ENCODE measurements at regions not wholly inside any gene's neighbourhood (a gene's known extent, or its start where the extent isn't known, plus 50 kb on each side); places are given as distances from the start of the nearest gene placed in this dataset.
"Not testable (repeated sequence)": the region's sequence is repeated elsewhere in the genome, so short reads cannot be mapped to it uniquely, and the experiment has no call there.

DNA sequence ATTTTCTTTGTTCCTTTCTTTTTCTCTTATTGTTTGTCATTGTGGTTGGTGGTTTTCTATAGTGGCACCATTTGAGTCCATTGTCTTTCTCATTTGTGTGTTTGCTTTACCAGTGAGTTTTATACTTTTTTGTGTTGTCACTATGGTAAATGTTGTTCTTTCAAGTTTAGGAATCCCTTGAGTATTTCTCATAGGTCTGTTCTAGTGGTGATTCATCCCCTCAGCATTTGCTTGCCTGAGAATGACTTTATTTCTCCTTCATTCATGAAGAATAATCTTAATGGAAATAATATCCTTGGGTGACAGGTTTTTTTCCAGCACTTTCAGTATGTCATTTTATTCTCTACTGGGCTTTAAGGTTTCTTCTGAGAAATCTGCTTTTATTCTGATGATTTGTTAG, 209.2 kb upstream of the ASCC3 start:
- peaks cover 5% of the 10 kb centered on the region for H3K9me3 ChIP-seq (ENCODE audit: insufficient read depth, low read depth, low read length)
- no peak for DNase-seq
- no peaks in the 10 kb centered on the region for H3K27me3 ChIP-seq (ENCODE audit: insufficient read depth, low read length)
- no peaks in the 10 kb centered on the region for H3K36me3 ChIP-seq (ENCODE audit: control insufficient read depth in 1 of 2, insufficient read depth in 2 of 2, low read length in 2 of 2)
- H2BK12ac ChIP-seq (ENCODE audit: low read length) = no peak overlapping the region
- H3K4me1 ChIP-seq (ENCODE audit: control insufficient read depth in 1 of 2, insufficient read depth in 2 of 2, low read length in 2 of 2) = no peaks in the 10 kb centered on the region
- no peak overlapping the region for H3K4me2 ChIP-seq (ENCODE audit: low read length)
- no peak overlapping the region for H2AFZ ChIP-seq (ENCODE audit: insufficient read depth, low read length, poor library complexity)
- H3K14ac ChIP-seq (ENCODE audit: low read length) = no peak overlapping the region
- no peak overlapping the region for H3K9ac ChIP-seq (ENCODE audit: low read length)
- no peak overlapping the region for H2AK5ac ChIP-seq (ENCODE audit: low read length)
- no peak overlapping the region for H4K91ac ChIP-seq (ENCODE audit: low read depth, low read length)
- H3K27ac ChIP-seq (ENCODE audit: low read depth, low read length) = no peak overlapping the region
- H3K4me3 ChIP-seq (ENCODE audit: low read depth, low read length) = no peak overlapping the region
- H4K8ac ChIP-seq (ENCODE audit: low read depth, low read length) = no peak overlapping the region
- H3K18ac ChIP-seq (ENCODE audit: low read length) = no peak overlapping the region
- no peaks in the 10 kb centered on the region for H3K79me2 ChIP-seq (ENCODE audit: control insufficient read depth, insufficient read depth, low read length, poor library complexity)
- H3K79me1 ChIP-seq (ENCODE audit: low read length) = no peaks in the 10 kb centered on the region
- H3K4ac ChIP-seq (ENCODE audit: low read depth, low read length) = no peak overlapping the region
- H2BK5ac ChIP-seq (ENCODE audit: low read depth, low read length, poor library complexity) = no peak overlapping the region
- no peak overlapping the region for H3K23ac ChIP-seq (ENCODE audit: low read length)
- H2BK120ac ChIP-seq (ENCODE audit: insufficient read depth, low read length, poor library complexity) = no peak overlapping the region
- no peak overlapping the region for H4K12ac ChIP-seq (ENCODE audit: low read depth, low read length)

DNA sequence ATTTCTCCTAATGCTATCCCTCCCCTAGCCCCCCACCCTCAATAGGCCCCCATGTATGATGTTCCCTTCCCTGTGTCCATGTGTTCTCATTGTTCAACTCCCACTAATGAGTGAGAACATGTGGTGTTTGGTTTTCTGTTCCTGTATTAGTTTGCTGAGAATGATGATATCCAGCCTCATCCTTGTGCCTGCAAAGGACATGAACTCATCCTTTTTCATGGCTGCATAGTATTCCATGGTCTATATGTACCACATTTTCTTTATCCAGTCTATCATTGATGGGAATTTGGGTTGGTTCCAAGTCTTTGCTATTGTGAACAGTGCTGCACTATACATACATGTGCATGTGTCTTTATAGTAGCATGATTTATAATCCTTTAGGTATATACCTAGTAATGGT, 217.5 kb upstream of the ASCC3 start:
- H3K14ac ChIP-seq (ENCODE audit: low read length); H3K36me3 ChIP-seq (ENCODE audit: control insufficient read depth in 1 of 2, insufficient read depth in 2 of 2, low read length in 2 of 2); H2BK5ac ChIP-seq (ENCODE audit: low read depth, low read length, poor library complexity); H3K9ac ChIP-seq (ENCODE audit: low read length); H3K27ac ChIP-seq (ENCODE audit: low read depth, low read length); H2BK12ac ChIP-seq (ENCODE audit: low read length); H3K4me2 ChIP-seq (ENCODE audit: low read length); H3K18ac ChIP-seq (ENCODE audit: low read length); H3K9me3 ChIP-seq (ENCODE audit: insufficient read depth, low read depth, low read length); H3K79me1 ChIP-seq (ENCODE audit: low read length); H2AFZ ChIP-seq (ENCODE audit: insufficient read depth, low read length, poor library complexity); H3K4me3 ChIP-seq (ENCODE audit: low read depth, low read length); H4K91ac ChIP-seq (ENCODE audit: low read depth, low read length); H4K12ac ChIP-seq (ENCODE audit: low read depth, low read length); H3K4me1 ChIP-seq (ENCODE audit: control insufficient read depth in 1 of 2, insufficient read depth in 2 of 2, low read length in 2 of 2); H4K8ac ChIP-seq (ENCODE audit: low read depth, low read length); H2AK5ac ChIP-seq (ENCODE audit: low read length); H2BK120ac ChIP-seq (ENCODE audit: insufficient read depth, low read length, poor library complexity); H3K23ac ChIP-seq (ENCODE audit: low read length); H3K79me2 ChIP-seq (ENCODE audit: control insufficient read depth, insufficient read depth, low read length, poor library complexity); H3K27me3 ChIP-seq (ENCODE audit: insufficient read depth, low read length); H3K4ac ChIP-seq (ENCODE audit: low read depth, low read length); DNase-seq: not testable (repeated sequence)

DNA sequence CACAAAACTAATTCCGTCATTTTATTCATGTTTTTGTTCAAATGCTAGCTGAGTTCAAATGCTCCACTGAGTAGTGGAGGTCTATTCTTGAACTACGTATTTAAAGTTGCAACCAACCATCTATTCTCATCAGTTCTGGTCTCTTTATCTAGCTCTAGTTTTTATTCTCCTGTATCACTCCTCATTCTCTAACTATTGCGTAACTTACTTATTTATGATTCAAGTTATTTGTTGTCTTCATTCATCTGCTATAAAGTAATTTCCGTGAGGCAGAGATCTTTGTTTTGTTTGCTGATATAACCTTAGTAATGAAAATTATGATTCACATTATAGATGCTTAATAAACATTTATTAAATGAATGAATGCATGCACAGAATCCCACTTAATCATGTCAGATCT, 221.6 kb upstream of the ASCC3 start:
- no peak overlapping the region for H2BK120ac ChIP-seq (ENCODE audit: insufficient read depth, low read length, poor library complexity)
- H3K9me3 ChIP-seq (ENCODE audit: insufficient read depth, low read depth, low read length) = no peaks in the 10 kb centered on the region
- no peak overlapping the region for H3K27ac ChIP-seq (ENCODE audit: low read depth, low read length)
- H2AFZ ChIP-seq (ENCODE audit: insufficient read depth, low read length, poor library complexity) = no peak overlapping the region
- DNase-seq = no peak
- no peaks in the 10 kb centered on the region for H3K36me3 ChIP-seq (ENCODE audit: control insufficient read depth in 1 of 2, insufficient read depth in 2 of 2, low read length in 2 of 2)
- no peaks in the 10 kb centered on the region for H3K79me1 ChIP-seq (ENCODE audit: low read length)
- no peak overlapping the region for H4K12ac ChIP-seq (ENCODE audit: low read depth, low read length)
- H3K14ac ChIP-seq (ENCODE audit: low read length) = no peak overlapping the region
- no CpG with 5 or more reads among the region's 4 CpGs for WGBS (ENCODE audit: extremely low coverage, insufficient coverage, insufficient read length)
- H3K4me3 ChIP-seq (ENCODE audit: low read depth, low read length) = no peak overlapping the region
- no peaks in the 10 kb centered on the region for H3K4me1 ChIP-seq (ENCODE audit: control insufficient read depth in 1 of 2, insufficient read depth in 2 of 2, low read length in 2 of 2)
- H4K91ac ChIP-seq (ENCODE audit: low read depth, low read length) = no peak overlapping the region
- no peak overlapping the region for H2AK5ac ChIP-seq (ENCODE audit: low read length)
- H3K18ac ChIP-seq (ENCODE audit: low read length) = no peak overlapping the region
- H3K4ac ChIP-seq (ENCODE audit: low read depth, low read length) = no peak overlapping the region
- no peak overlapping the region for H3K23ac ChIP-seq (ENCODE audit: low read length)
- H4K8ac ChIP-seq (ENCODE audit: low read depth, low read length) = no peak overlapping the region
- H2BK5ac ChIP-seq (ENCODE audit: low read depth, low read length, poor library complexity) = no peak overlapping the region
- no peak overlapping the region for H3K9ac ChIP-seq (ENCODE audit: low read length)
- H2BK12ac ChIP-seq (ENCODE audit: low read length) = no peak overlapping the region
- H3K79me2 ChIP-seq (ENCODE audit: control insufficient read depth, insufficient read depth, low read length, poor library complexity) = no peaks in the 10 kb centered on the region
- H3K27me3 ChIP-seq (ENCODE audit: insufficient read depth, low read length) = no peaks in the 10 kb centered on the region
- no peak overlapping the region for H3K4me2 ChIP-seq (ENCODE audit: low read length)

DNA sequence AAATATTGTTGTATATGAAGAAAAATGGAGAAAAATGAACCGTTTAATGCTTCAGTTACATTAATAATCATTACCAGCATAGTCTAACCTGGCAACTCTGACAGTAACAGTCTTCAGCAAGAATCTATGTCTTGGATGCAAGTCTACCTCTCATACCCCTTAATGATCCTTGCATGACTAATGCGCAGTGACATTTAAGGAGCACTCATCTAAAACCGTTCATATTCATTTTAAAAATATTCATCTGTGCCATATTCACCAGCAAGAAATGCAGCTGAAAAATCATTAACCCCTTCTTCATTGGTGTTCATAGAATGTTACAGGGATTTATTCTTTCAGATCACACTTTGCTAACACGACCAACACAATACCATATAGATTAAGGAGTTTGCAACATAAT, 227.2 kb upstream of the ASCC3 start:
- Histone ChIP-seq H4K12ac (ENCODE audit: low read depth, low read length) (no peak overlapping the region), H3K4me1 (ENCODE audit: control insufficient read depth in 1 of 2, insufficient read depth in 2 of 2, low read length in 2 of 2) (no peaks in the 10 kb centered on the region), H2AK5ac (ENCODE audit: low read length) (no peak overlapping the region), H3K23ac (ENCODE audit: low read length) (no peak overlapping the region), H3K4me2 (ENCODE audit: low read length) (no peak overlapping the region), H4K91ac (ENCODE audit: low read depth, low read length) (no peak overlapping the region), H3K14ac (ENCODE audit: low read length) (no peak overlapping the region), H3K27me3 (ENCODE audit: insufficient read depth, low read length) (no peaks in the 10 kb centered on the region), H3K79me2 (ENCODE audit: control insufficient read depth, insufficient read depth, low read length, poor library complexity) (no peaks in the 10 kb centered on the region), H3K9ac (ENCODE audit: low read length) (no peak overlapping the region), H2BK120ac (ENCODE audit: insufficient read depth, low read length, poor library complexity) (no peak overlapping the region), H2AFZ (ENCODE audit: insufficient read depth, low read length, poor library complexity) (no peak overlapping the region), H3K9me3 (ENCODE audit: insufficient read depth, low read depth, low read length) (no peaks in the 10 kb centered on the region), H3K36me3 (ENCODE audit: control insufficient read depth in 1 of 2, insufficient read depth in 2 of 2, low read length in 2 of 2) (no peaks in the 10 kb centered on the region), H4K8ac (ENCODE audit: low read depth, low read length) (no peak overlapping the region), H3K4ac (ENCODE audit: low read depth, low read length) (no peak overlapping the region), H3K27ac (ENCODE audit: low read depth, low read length) (no peak overlapping the region), H3K18ac (ENCODE audit: low read length) (no peak overlapping the region), H2BK5ac (ENCODE audit: low read depth, low read length, poor library complexity) (no peak overlapping the region), H3K79me1 (ENCODE audit: low read length) (no peaks in the 10 kb centered on the region), H2BK12ac (ENCODE audit: low read length) (no peak overlapping the region), H3K4me3 (ENCODE audit: low read depth, low read length) (no peak overlapping the region)
- WGBS (ENCODE audit: extremely low coverage, insufficient coverage, insufficient read length) = no CpG with 5 or more reads among the region's 4 CpGs
- DNase-seq = no peak

DNA sequence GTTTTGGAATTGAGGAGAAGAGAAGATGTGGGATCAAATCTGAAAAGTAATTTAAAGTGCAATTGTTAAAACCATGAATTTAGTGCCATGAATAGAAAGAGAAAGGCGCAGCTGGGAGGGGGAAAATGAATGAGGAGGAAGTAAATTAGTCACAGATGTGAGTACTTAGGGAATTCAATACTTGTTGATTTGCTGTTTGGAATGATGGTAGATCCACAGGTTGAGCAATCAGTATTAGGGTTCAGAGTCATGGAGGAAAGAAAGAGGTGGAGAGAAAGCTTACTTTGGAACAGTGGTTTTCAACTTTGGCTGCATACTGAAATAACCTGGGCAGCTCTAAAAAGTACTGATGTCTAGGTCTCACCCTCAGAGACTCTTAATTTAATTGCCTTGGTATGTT, 229.7 kb upstream of the ASCC3 start:
- no peak overlapping the region for H3K27ac ChIP-seq (ENCODE audit: low read depth, low read length)
- H3K4me3 ChIP-seq (ENCODE audit: low read depth, low read length) = no peak overlapping the region
- no peak for DNase-seq
- no peaks in the 10 kb centered on the region for H3K79me1 ChIP-seq (ENCODE audit: low read length)
- no peak overlapping the region for H2BK12ac ChIP-seq (ENCODE audit: low read length)
- no peak overlapping the region for H2AFZ ChIP-seq (ENCODE audit: insufficient read depth, low read length, poor library complexity)
- H3K79me2 ChIP-seq (ENCODE audit: control insufficient read depth, insufficient read depth, low read length, poor library complexity) = no peaks in the 10 kb centered on the region
- H3K4me2 ChIP-seq (ENCODE audit: low read length) = no peak overlapping the region
- H3K23ac ChIP-seq (ENCODE audit: low read length) = no peak overlapping the region
- no peak overlapping the region for H2BK5ac ChIP-seq (ENCODE audit: low read depth, low read length, poor library complexity)
- H3K9ac ChIP-seq (ENCODE audit: low read length) = no peak overlapping the region
- no peaks in the 10 kb centered on the region for H3K4me1 ChIP-seq (ENCODE audit: control insufficient read depth in 1 of 2, insufficient read depth in 2 of 2, low read length in 2 of 2)
- H4K8ac ChIP-seq (ENCODE audit: low read depth, low read length) = no peak overlapping the region
- no peaks in the 10 kb centered on the region for H3K36me3 ChIP-seq (ENCODE audit: control insufficient read depth in 1 of 2, insufficient read depth in 2 of 2, low read length in 2 of 2)
- no peaks in the 10 kb centered on the region for H3K9me3 ChIP-seq (ENCODE audit: insufficient read depth, low read depth, low read length)
- H2AK5ac ChIP-seq (ENCODE audit: low read length) = no peak overlapping the region
- H4K12ac ChIP-seq (ENCODE audit: low read depth, low read length) = no peak overlapping the region
- no peaks in the 10 kb centered on the region for H3K27me3 ChIP-seq (ENCODE audit: insufficient read depth, low read length)
- no peak overlapping the region for H3K18ac ChIP-seq (ENCODE audit: low read length)
- H3K14ac ChIP-seq (ENCODE audit: low read length) = no peak overlapping the region
- WGBS (ENCODE audit: extremely low coverage, insufficient coverage, insufficient read length) = no CpG with 5 or more reads among the region's 1 CpG
- H4K91ac ChIP-seq (ENCODE audit: low read depth, low read length) = no peak overlapping the region
- no peak overlapping the region for H3K4ac ChIP-seq (ENCODE audit: low read depth, low read length)
- H2BK120ac ChIP-seq (ENCODE audit: insufficient read depth, low read length, poor library complexity) = no peak overlapping the region

All from trophoblast cell (in vitro differentiated cells and primary cell).